HCT116 (cell line): ENCODE measurements at regions not wholly inside any gene's neighbourhood (a gene's known extent, or its start where the extent isn't known, plus 50 kb on each side); places are given as distances from the start of the nearest gene placed in this dataset.

Experiments used
- ATAC-seq: fragments of 200-7000 bp; cut with Tn5 transposase; 2 replicates; pipeline ENCODE4 v1.9.1; 2020; ENCODE audit warnings: mild to moderate bottlenecking, moderate library complexity
- BruUV-seq: library from RNA; stranded (reverse); fragments of 400-500 nt; replicated peaks from 2 replicates; lab custom pipeline; 2021; lab: Mats Ljungman, UMichigan
- CTCF ChIA-PET: fragments of 300-600 bp; sonication (Branson Sonifier 250); formaldehyde crosslinking; loops from one replicate; lab custom pipeline; 2021; ENCODE audit warnings: antibody characterized with exemption; lab: Charles Lee
- POLR2A ChIA-PET: fragments of 300-600, 350-600 bp; sonication (Branson Sonifier 250); formaldehyde crosslinking; loops from one replicate; lab custom pipeline; 2021; ENCODE audit warnings: antibody characterized with exemption; lab: Charles Lee
- RAD21 ChIA-PET, 2 experiments: fragments of 300-600 bp; sonication (Branson Sonifier 250); formaldehyde crosslinking; loops; one replicate each; lab custom pipeline; 2023; ENCODE audit warnings: low total read pairs in 2 of 2; ENCODE audit not compliant: uncharacterized antibody in 2 of 2, unreplicated experiment in 2 of 2, low non-redundant PET in 1 of 2; lab: Charles Lee
- DNase-seq: peaks from one replicate; pipeline ENCODE4 v3.0.0-alpha.2; 2010; ENCODE audit warnings: low read depth, low spot score
- H2AFZ ChIP-seq: fragments of 200-600 bp; shearing (Covaris generic), sonication (generic); 2 replicates; pipeline ENCODE4 v1.6.1; 2017; ENCODE audit warnings: low read depth, mixed run types, mixed read lengths, antibody characterized with exemption, low read length; ENCODE audit not compliant: poor library complexity, severe bottlenecking
- H3K27ac ChIP-seq: 2 replicates; pipeline ENCODE4 v1.5.1; 2012; ENCODE audit warnings: low read depth, low read length
- H3K27me3 ChIP-seq: fragments of 200-600 bp; sonication (generic); 2 replicates; pipeline ENCODE4 v1.6.1; 2016; ENCODE audit warnings: mixed run types, low read length, mixed read lengths; ENCODE audit not compliant: insufficient read depth
- H3K36me3 ChIP-seq, 2 experiments: fragments of 200-500 bp in 1 of 2; fragments of 200-600 bp in 1 of 2; sonication (Bioruptor generic) in 1 of 2; sonication (generic) in 1 of 2; 2 replicates each; pipeline versions ENCODE4 v1.5.1 to v1.6.1; 2014 to 2016; ENCODE audit warnings: low read length in 2 of 2, inconsistent platforms in 1 of 2, mixed read lengths in 1 of 2, mixed run types in 1 of 2; ENCODE audit not compliant: insufficient read depth in 2 of 2, control insufficient read depth in 1 of 2
- H3K4me1 ChIP-seq, 2 experiments: fragments of 200-600 bp in 1 of 2; sonication (generic) in 1 of 2; 2 replicates each; pipeline versions ENCODE4 v1.5.1 to v1.6.1; 2012 to 2017; ENCODE audit warnings: low read length in 2 of 2, inconsistent platforms in 1 of 2, mild to moderate bottlenecking in 1 of 2, mixed read lengths in 1 of 2, mixed run types in 1 of 2, moderate library complexity in 1 of 2; ENCODE audit not compliant: insufficient read depth in 2 of 2, control insufficient read depth in 1 of 2
- H3K4me2 ChIP-seq: fragments of 200-600 bp; sonication (generic); 2 replicates; pipeline ENCODE4 v1.6.1; 2017; ENCODE audit warnings: mixed run types, low read length, mixed read lengths
- H3K4me3 ChIP-seq, 2 experiments: fragments of 200-600 bp in 1 of 2; sonication (generic) in 1 of 2; replicated peaks in 1 of 2; 2 replicates each; pipeline ENCODE4 v1.5.1; 2011 to 2016; ENCODE audit warnings: low read length in 2 of 2, control low read depth in 1 of 2, low read depth in 1 of 2, mild to moderate bottlenecking in 1 of 2, mixed read lengths in 1 of 2, mixed run types in 1 of 2
- H3K79me2 ChIP-seq: fragments of 200-600 bp; sonication (generic); 2 replicates; pipeline ENCODE4 v1.6.1; 2017; ENCODE audit warnings: mild to moderate bottlenecking, mixed run types, low read length, moderate library complexity, mixed read lengths; ENCODE audit not compliant: insufficient read depth
- H3K9ac ChIP-seq: fragments of 200-600 bp; sonication (generic); 2 replicates; pipeline ENCODE4 v1.6.1; 2016; ENCODE audit warnings: low read length, mixed read lengths
- H3K9me2 ChIP-seq: fragments of 200-600 bp; sonication (generic), shearing (Covaris generic); 2 replicates; pipeline ENCODE4 v1.6.1; 2017; ENCODE audit warnings: mixed run types, mild to moderate bottlenecking, moderate library complexity; ENCODE audit not compliant: insufficient read depth
- H3K9me3 ChIP-seq, 2 experiments: fragments of 200-500 bp in 1 of 2; fragments of 200-600 bp in 1 of 2; sonication (Bioruptor generic) in 1 of 2; sonication (generic) in 1 of 2; 2 replicates each; pipeline ENCODE4 v1.6.1; 2014 to 2017; ENCODE audit warnings: low read length in 2 of 2, mixed read lengths in 2 of 2, inconsistent platforms in 1 of 2, low read depth in 1 of 2, mild to moderate bottlenecking in 1 of 2, mixed run types in 1 of 2, moderate library complexity in 1 of 2; ENCODE audit not compliant: control insufficient read depth in 1 of 2, insufficient read depth in 1 of 2
- H4K20me1 ChIP-seq: fragments of 200-600 bp; sonication (generic), shearing (Covaris generic); 2 replicates; pipeline ENCODE4 v1.6.1; 2017; ENCODE audit warnings: mixed run types, mild to moderate bottlenecking, moderate library complexity; ENCODE audit not compliant: insufficient read depth
- CBX3 ChIP-seq: IDR thresholded peaks from 2 replicates; pipeline ENCODE4 v1.6.1; 2012; ENCODE audit warnings: low read depth
- CEBPB ChIP-seq: IDR thresholded peaks from 2 replicates; pipeline ENCODE4 v1.6.1; 2012; ENCODE audit warnings: low read depth
- ELF1 ChIP-seq: IDR thresholded peaks from 2 replicates; pipeline ENCODE4 v1.6.1; 2012; ENCODE audit warnings: low read depth, borderline replicate concordance
- EZH2 ChIP-seq: fragments of 200-600 bp; sonication (generic); IDR thresholded peaks from 2 replicates; pipeline ENCODE4 v1.6.1; 2017; ENCODE audit warnings: antibody characterized with exemption, mixed run types
- EZH2phosphoT487 ChIP-seq: fragments of 200-600 bp; IDR thresholded peaks from 2 replicates; pipeline ENCODE4 v1.6.1; 2018; ENCODE audit warnings: antibody characterized with exemption, borderline replicate concordance
- FOSL1 ChIP-seq: IDR thresholded peaks from 2 replicates; pipeline ENCODE4 v1.6.1; 2012; ENCODE audit warnings: low read depth
- JUND ChIP-seq: IDR thresholded peaks from 2 replicates; pipeline ENCODE4 v1.6.1; 2012
- POLR2A ChIP-seq: IDR thresholded peaks from 2 replicates; pipeline ENCODE4 v1.7.0; 2011; ENCODE audit warnings: borderline replicate concordance; ENCODE audit not compliant: insufficient read depth, insufficient read length; ENCODE audit errors: extremely low read depth
- POLR2AphosphoS5 ChIP-seq: IDR thresholded peaks from 2 replicates; pipeline ENCODE4 v1.6.1; 2011; ENCODE audit warnings: mild to moderate bottlenecking, low read depth, low read length, moderate library complexity
- SIN3A ChIP-seq: IDR thresholded peaks from 2 replicates; pipeline ENCODE4 v1.6.1; 2012; ENCODE audit warnings: low read depth
- SP1 ChIP-seq: IDR thresholded peaks from 2 replicates; pipeline ENCODE4 v1.6.1; 2012; ENCODE audit warnings: low read depth
- ZFX ChIP-seq: fragments of 450-650 bp; IDR thresholded peaks from 2 replicates; pipeline ENCODE4 v1.6.1; 2017
- ZNF274 ChIP-seq: fragments of 200-500 bp; sonication (Bioruptor generic); IDR thresholded peaks from 2 replicates; pipeline ENCODE4 v1.6.1; 2014; ENCODE audit warnings: mild to moderate bottlenecking, low read depth, low read length, inconsistent platforms
- intact Hi-C: fragments of 100-400 bp; cut with micrococcal nuclease; formaldehyde crosslinking; loops from 2 replicates; pipeline ENCODE4 v1.10.0; 2022
- TF ChIP-seq, protein P1 (sequence below): IDR thresholded peaks from 2 replicates; pipeline ENCODE4 v1.6.1; 2012; ENCODE audit warnings: low read depth
- TF ChIP-seq, protein P2 (sequence below): IDR thresholded peaks from 2 replicates; pipeline ENCODE4 v1.6.1; 2012
- TF ChIP-seq, protein P3 (sequence below): IDR thresholded peaks from 2 replicates; pipeline ENCODE4 v1.6.1; 2012
- TF ChIP-seq, protein P4 (sequence below): IDR thresholded peaks from 2 replicates; pipeline ENCODE4 v1.6.1; 2011; ENCODE audit warnings: mild to moderate bottlenecking, low read length, moderate library complexity; ENCODE audit not compliant: insufficient replicate concordance; ENCODE audit errors: extremely low read depth

DNA sequence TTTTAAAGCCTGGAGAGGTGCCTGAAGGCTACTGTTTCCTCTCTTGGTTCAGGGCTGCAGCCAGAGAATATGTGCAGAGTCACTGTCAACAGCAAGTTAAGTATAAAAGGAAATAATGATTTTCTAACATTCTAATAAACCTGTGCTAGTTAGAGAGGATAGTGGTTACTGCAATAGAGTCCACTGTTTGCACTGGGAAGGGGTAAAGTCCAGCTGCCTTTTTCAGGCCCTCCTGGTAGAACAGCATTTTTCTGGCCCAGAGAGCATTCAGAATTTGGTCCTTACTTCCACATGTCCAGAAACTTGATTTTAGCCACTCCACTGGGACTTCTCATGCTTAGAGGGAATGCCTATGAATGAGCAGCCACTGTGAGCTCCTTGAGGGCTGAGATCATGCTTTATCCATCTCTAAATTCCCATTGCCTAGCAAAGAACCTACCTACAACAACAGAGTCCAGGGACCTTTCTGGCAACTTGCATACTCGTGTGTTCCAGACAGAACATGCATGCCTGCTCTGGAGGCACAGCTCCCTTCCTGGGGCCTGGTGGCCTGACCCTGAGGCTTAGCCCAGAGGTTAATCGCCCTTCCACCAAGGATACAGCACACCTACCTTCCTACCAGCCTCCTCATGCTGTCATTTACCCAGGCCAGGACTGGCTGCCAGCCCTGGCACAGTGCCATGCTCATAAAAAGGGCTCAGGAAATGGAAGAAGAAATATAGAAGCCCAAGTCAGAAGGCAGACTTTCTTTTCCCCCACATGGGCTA lies 50.3 kb upstream of the ATP13A3 start:
- Histone ChIP-seq H3K36me3 (no peaks in the 10 kb centered on the region), H3K27me3 (no peaks in the 10 kb centered on the region), H3K79me2 (no peaks in the 10 kb centered on the region), H3K9me2 (no peaks in the 10 kb centered on the region), H3K9me3 (peaks cover 6 to 10% of the 10 kb centered on the region in 2 experiments; a peak in 1 of 4 replicates), H3K4me1 (peaks cover 6 to 14% of the 10 kb centered on the region in 2 experiments), H3K4me3 (no peak overlapping the region), H3K4me2 (peak overlapping the region; percentile 20), H3K9ac (no peak overlapping the region), H4K20me1 (no peaks in the 10 kb centered on the region), H3K27ac (no peak overlapping the region), H2AFZ (no peak overlapping the region)
- no TSS peak for BruUV-seq
- DNase-seq (no peak), ATAC-seq (peak; percentile 40)
- intact Hi-C loops = no loop called here
- RAD21 ChIA-PET = no interaction called here
- TF ChIP-seq ZNF274 = no peak
- TF ChIP-seq POLR2A = no peak
- TF ChIP-seq, protein P1, sequence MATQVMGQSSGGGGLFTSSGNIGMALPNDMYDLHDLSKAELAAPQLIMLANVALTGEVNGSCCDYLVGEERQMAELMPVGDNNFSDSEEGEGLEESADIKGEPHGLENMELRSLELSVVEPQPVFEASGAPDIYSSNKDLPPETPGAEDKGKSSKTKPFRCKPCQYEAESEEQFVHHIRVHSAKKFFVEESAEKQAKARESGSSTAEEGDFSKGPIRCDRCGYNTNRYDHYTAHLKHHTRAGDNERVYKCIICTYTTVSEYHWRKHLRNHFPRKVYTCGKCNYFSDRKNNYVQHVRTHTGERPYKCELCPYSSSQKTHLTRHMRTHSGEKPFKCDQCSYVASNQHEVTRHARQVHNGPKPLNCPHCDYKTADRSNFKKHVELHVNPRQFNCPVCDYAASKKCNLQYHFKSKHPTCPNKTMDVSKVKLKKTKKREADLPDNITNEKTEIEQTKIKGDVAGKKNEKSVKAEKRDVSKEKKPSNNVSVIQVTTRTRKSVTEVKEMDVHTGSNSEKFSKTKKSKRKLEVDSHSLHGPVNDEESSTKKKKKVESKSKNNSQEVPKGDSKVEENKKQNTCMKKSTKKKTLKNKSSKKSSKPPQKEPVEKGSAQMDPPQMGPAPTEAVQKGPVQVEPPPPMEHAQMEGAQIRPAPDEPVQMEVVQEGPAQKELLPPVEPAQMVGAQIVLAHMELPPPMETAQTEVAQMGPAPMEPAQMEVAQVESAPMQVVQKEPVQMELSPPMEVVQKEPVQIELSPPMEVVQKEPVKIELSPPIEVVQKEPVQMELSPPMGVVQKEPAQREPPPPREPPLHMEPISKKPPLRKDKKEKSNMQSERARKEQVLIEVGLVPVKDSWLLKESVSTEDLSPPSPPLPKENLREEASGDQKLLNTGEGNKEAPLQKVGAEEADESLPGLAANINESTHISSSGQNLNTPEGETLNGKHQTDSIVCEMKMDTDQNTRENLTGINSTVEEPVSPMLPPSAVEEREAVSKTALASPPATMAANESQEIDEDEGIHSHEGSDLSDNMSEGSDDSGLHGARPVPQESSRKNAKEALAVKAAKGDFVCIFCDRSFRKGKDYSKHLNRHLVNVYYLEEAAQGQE = no peak
- TF ChIP-seq POLR2AphosphoS5 = no peak
- no peak for TF ChIP-seq CEBPB
- TF ChIP-seq FOSL1 = no peak
- no peak for TF ChIP-seq EZH2phosphoT487
- no peak for TF ChIP-seq EZH2
- no peak for TF ChIP-seq SP1
- no peak for TF ChIP-seq ELF1
- no peak for TF ChIP-seq SIN3A
- no peak for TF ChIP-seq ZFX
- no peak for TF ChIP-seq JUND
- TF ChIP-seq, protein P2, sequence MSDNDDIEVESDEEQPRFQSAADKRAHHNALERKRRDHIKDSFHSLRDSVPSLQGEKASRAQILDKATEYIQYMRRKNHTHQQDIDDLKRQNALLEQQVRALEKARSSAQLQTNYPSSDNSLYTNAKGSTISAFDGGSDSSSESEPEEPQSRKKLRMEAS = no peak
- TF ChIP-seq CBX3 = no peak
- TF ChIP-seq, protein P3, sequence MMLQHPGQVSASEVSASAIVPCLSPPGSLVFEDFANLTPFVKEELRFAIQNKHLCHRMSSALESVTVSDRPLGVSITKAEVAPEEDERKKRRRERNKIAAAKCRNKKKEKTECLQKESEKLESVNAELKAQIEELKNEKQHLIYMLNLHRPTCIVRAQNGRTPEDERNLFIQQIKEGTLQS = no peak
- TF ChIP-seq, protein P4, sequence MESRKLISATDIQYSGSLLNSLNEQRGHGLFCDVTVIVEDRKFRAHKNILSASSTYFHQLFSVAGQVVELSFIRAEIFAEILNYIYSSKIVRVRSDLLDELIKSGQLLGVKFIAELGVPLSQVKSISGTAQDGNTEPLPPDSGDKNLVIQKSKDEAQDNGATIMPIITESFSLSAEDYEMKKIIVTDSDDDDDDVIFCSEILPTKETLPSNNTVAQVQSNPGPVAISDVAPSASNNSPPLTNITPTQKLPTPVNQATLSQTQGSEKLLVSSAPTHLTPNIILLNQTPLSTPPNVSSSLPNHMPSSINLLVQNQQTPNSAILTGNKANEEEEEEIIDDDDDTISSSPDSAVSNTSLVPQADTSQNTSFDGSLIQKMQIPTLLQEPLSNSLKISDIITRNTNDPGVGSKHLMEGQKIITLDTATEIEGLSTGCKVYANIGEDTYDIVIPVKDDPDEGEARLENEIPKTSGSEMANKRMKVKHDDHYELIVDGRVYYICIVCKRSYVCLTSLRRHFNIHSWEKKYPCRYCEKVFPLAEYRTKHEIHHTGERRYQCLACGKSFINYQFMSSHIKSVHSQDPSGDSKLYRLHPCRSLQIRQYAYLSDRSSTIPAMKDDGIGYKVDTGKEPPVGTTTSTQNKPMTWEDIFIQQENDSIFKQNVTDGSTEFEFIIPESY = no peak
- CTCF ChIA-PET = no interaction called here
- POLR2A ChIA-PET = no interaction called here
